ENCODE measurements at regions not wholly inside any gene's neighbourhood (a gene's known extent, or its start where the extent isn't known, plus 50 kb on each side); places are given as distances from the start of the nearest gene placed in this dataset.
"Not testable (repeated sequence)": the region's sequence is repeated elsewhere in the genome, so short reads cannot be mapped to it uniquely, and the experiment has no call there.

- H3K4me3 Mint-ChIP-seq, result no peak overlapping the region
- no peaks in the 10 kb centered on the region for H3K9me3 Mint-ChIP-seq
- H3K27ac Mint-ChIP-seq, result no peak overlapping the region
- intact Hi-C loops (cut with micrococcal nuclease), result no loop called here
- no peaks in the 10 kb centered on the region for H3K36me3 Mint-ChIP-seq (ENCODE audit: low read depth)
- no peaks in the 10 kb centered on the region for H3K4me1 Mint-ChIP-seq (ENCODE audit: low read depth)
- no peaks in the 10 kb centered on the region for H3K27me3 Mint-ChIP-seq
These were observed 156.6 kb upstream of the SEMA3D start for GRCh38 chr7:85343484-85343883.

DNA sequence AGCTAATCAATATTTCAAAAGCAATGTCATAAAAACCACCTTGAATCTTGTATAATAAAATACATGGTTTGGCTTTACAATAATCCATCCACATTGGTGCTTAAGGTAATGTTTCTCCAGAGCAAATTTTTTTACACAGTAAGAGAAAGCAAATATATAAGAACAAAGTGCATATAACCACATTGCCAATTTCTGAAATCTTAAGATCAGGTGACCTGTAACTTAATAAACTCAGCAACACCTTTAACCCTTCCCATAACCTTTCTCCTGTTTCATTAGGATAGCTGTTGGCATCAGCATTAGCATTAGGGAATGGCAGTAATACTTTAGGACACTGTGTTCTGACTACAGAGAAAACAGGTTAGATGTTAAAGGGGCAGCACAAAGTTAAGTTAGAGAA is 155.9 kb upstream of the SEMA3D start:
- no peaks in the 10 kb centered on the region for H3K36me3 Mint-ChIP-seq (ENCODE audit: low read depth)
- H3K27ac Mint-ChIP-seq, result no peak overlapping the region
- peaks cover 1% of the 10 kb centered on the region for H3K9me3 Mint-ChIP-seq
- no peaks in the 10 kb centered on the region for H3K27me3 Mint-ChIP-seq
- intact Hi-C loops (cut with micrococcal nuclease), result no loop called here
- H3K4me3 Mint-ChIP-seq, result no peak overlapping the region
- no peaks in the 10 kb centered on the region for H3K4me1 Mint-ChIP-seq (ENCODE audit: low read depth)

- H3K9me3 Mint-ChIP-seq, result peaks cover 10% of the 10 kb centered on the region
- intact Hi-C loops (cut with micrococcal nuclease), result no loop called here
- no peak overlapping the region for H3K4me3 Mint-ChIP-seq
- H3K27ac Mint-ChIP-seq, result no peak overlapping the region
- H3K36me3 Mint-ChIP-seq (ENCODE audit: low read depth), result no peaks in the 10 kb centered on the region
- H3K4me1 Mint-ChIP-seq (ENCODE audit: low read depth), result no peaks in the 10 kb centered on the region
- no peaks in the 10 kb centered on the region for H3K27me3 Mint-ChIP-seq
These were observed 155.1 kb upstream of the SEMA3D start for GRCh38 chr7:85341973-85342372.

GRCh38 chr7:85341121-85341520 is 154.3 kb upstream of the SEMA3D start:
- Mint-ChIP-seq H3K9me3 (peaks cover 14% of the 10 kb centered on the region), H3K27me3 (no peaks in the 10 kb centered on the region), H3K36me3 (ENCODE audit: low read depth) (no peaks in the 10 kb centered on the region), H3K27ac (no peak overlapping the region), H3K4me3 (no peak overlapping the region), H3K4me1 (ENCODE audit: low read depth) (no peaks in the 10 kb centered on the region)
- intact Hi-C loops (cut with micrococcal nuclease), result no loop called here

DNA sequence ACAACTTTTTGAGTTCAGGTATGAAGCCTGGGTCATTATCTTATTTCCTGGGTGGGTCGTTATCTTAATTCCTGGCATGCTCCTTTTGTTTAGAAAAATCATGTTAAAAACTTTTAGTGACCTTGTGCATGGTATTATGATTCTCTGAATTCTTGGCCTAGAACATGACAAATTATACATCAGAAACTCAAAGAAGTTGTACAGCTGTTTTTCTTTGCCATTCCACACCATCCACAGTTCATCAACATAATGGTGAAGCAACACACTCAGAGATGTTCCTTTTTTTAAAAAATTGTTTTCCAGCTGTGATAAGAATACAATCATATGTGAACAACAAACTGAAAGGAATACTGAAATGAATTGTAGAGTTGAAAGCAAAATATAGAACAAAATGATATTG is 149.2 kb upstream of the SEMA3D start:
- H3K27ac Mint-ChIP-seq, result no peak overlapping the region
- H3K4me1 Mint-ChIP-seq (ENCODE audit: low read depth), result no peaks in the 10 kb centered on the region
- H3K4me3 Mint-ChIP-seq, result no peak overlapping the region
- intact Hi-C loops (cut with micrococcal nuclease), result no loop called here
- H3K9me3 Mint-ChIP-seq, result peaks cover 20% of the 10 kb centered on the region
- no peaks in the 10 kb centered on the region for H3K36me3 Mint-ChIP-seq (ENCODE audit: low read depth)
- no peaks in the 10 kb centered on the region for H3K27me3 Mint-ChIP-seq

- H3K4me1 Mint-ChIP-seq (ENCODE audit: low read depth); H3K27ac Mint-ChIP-seq; intact Hi-C loops (cut with micrococcal nuclease); H3K4me3 Mint-ChIP-seq; H3K27me3 Mint-ChIP-seq; H3K36me3 Mint-ChIP-seq (ENCODE audit: low read depth): not testable (repeated sequence)
- H3K9me3 Mint-ChIP-seq, result peaks cover 20% of the 10 kb centered on the region
These were observed 148.3 kb upstream of the SEMA3D start for GRCh38 chr7:85335113-85335512.

GRCh38 chr7:85328456-85328998 is 141.7 kb upstream of the SEMA3D start:
- Mint-ChIP-seq H3K4me1 (ENCODE audit: low read depth) (no peaks in the 10 kb centered on the region), H3K9me3 (peaks cover 2% of the 10 kb centered on the region), H3K27ac (no peak overlapping the region), H3K36me3 (ENCODE audit: low read depth) (no peaks in the 10 kb centered on the region), H3K4me3 (no peak overlapping the region), H3K27me3 (no peaks in the 10 kb centered on the region)
- intact Hi-C loops (cut with micrococcal nuclease), result no loop called here

GRCh38 chr7:85324145-85324799 is 137.4 kb upstream of the SEMA3D start:
- H3K36me3 Mint-ChIP-seq (ENCODE audit: low read depth), result no peaks in the 10 kb centered on the region
- H3K4me1 Mint-ChIP-seq (ENCODE audit: low read depth), result no peaks in the 10 kb centered on the region
- no peak overlapping the region for H3K27ac Mint-ChIP-seq
- no peak overlapping the region for H3K4me3 Mint-ChIP-seq
- peaks cover 8% of the 10 kb centered on the region for H3K9me3 Mint-ChIP-seq
- H3K27me3 Mint-ChIP-seq, result no peaks in the 10 kb centered on the region
- intact Hi-C loops (cut with micrococcal nuclease), result no loop called here

DNA sequence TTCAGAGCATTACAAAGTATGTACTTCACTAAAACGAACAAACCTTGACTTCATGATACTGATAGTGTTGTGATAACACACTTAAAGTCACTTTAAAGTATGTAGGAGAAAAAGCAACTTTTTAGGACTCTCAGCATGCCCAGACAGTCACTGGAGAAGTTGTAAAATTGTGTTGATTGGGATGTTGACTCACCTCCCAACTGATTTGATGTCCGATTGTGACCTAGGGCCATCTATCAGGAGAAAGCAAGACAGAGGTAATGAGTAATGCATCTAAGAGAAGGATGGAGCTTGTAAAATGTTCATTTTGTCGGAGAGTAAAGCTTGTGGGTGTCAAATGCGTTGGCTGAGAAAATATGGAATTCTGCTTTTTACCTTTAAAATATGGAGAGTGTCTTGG is 135.4 kb upstream of the SEMA3D start:
- intact Hi-C loops (cut with micrococcal nuclease), result no loop called here
- Mint-ChIP-seq H3K4me3 (no peak overlapping the region), H3K27ac (no peak overlapping the region), H3K36me3 (ENCODE audit: low read depth) (no peaks in the 10 kb centered on the region), H3K27me3 (no peaks in the 10 kb centered on the region), H3K4me1 (ENCODE audit: low read depth) (no peaks in the 10 kb centered on the region), H3K9me3 (peaks cover 8% of the 10 kb centered on the region)

GRCh38 chr7:85320699-85321476 is 134.0 kb upstream of the SEMA3D start:
- intact Hi-C loops (cut with micrococcal nuclease), result no loop called here
- peaks cover 8% of the 10 kb centered on the region for H3K9me3 Mint-ChIP-seq
- no peak overlapping the region for H3K4me3 Mint-ChIP-seq
- H3K27me3 Mint-ChIP-seq, result no peaks in the 10 kb centered on the region
- no peaks in the 10 kb centered on the region for H3K4me1 Mint-ChIP-seq (ENCODE audit: low read depth)
- H3K27ac Mint-ChIP-seq, result no peak overlapping the region
- no peaks in the 10 kb centered on the region for H3K36me3 Mint-ChIP-seq (ENCODE audit: low read depth)

DNA sequence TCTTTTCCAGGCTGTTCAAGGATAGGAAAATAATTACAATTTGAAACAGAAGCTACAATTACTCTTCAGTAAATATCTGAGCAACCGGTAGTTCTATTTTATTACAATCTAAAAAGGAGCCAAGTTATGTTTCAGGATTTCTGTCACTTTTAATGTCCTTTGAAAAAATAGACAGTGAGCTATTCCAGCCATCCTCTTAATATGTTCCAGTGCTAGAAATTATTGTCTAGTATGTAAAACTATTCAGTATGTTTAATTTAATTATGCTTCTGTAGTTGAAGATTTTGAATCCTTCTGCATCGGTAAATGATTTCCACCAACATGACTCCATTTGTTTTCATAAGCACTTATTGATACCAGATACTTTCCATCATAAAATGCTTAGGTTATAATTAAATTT is 129.6 kb upstream of the SEMA3D start:
- Mint-ChIP-seq H3K9me3 (no peaks in the 10 kb centered on the region), H3K4me1 (ENCODE audit: low read depth) (no peaks in the 10 kb centered on the region), H3K27ac (no peak overlapping the region), H3K27me3 (no peaks in the 10 kb centered on the region), H3K4me3 (no peak overlapping the region), H3K36me3 (ENCODE audit: low read depth) (no peaks in the 10 kb centered on the region)
- intact Hi-C loops (cut with micrococcal nuclease), result no loop called here

GRCh38 chr7:85310301-85310700 is 123.4 kb upstream of the SEMA3D start:
- Mint-ChIP-seq H3K36me3 (ENCODE audit: low read depth) (no peaks in the 10 kb centered on the region), H3K4me3 (no peak overlapping the region), H3K9me3 (no peaks in the 10 kb centered on the region), H3K4me1 (ENCODE audit: low read depth) (no peaks in the 10 kb centered on the region), H3K27ac (no peak overlapping the region), H3K27me3 (no peaks in the 10 kb centered on the region)
- intact Hi-C loops (cut with micrococcal nuclease), result no loop called here

GRCh38 chr7:85306115-85306514 is 119.3 kb upstream of the SEMA3D start:
- H3K9me3 Mint-ChIP-seq, result no peaks in the 10 kb centered on the region
- no peaks in the 10 kb centered on the region for H3K4me1 Mint-ChIP-seq (ENCODE audit: low read depth)
- no peaks in the 10 kb centered on the region for H3K36me3 Mint-ChIP-seq (ENCODE audit: low read depth)
- H3K4me3 Mint-ChIP-seq, result no peak overlapping the region
- H3K27me3 Mint-ChIP-seq, result no peaks in the 10 kb centered on the region
- intact Hi-C loops (cut with micrococcal nuclease), result no loop called here
- no peak overlapping the region for H3K27ac Mint-ChIP-seq

DNA sequence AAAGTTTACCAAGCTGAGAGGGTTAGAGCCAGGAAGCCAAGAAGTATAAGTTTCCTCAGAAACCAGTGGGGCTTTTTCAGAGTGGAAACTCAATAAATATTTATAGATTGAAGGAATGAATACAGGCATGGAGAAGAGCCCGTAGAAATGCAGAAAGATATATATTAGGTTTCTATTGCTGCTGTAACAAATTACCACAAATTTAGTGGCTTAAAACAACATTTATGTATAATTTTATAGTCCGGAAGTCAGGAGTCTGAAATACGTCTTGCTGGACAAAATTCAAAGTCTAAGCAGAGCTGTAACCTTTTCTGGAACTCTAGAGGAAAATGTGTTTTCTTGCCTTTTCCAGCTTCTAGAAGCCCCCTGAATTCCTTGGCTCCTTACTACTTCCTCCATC is 107.3 kb upstream of the SEMA3D start:
- intact Hi-C loops (cut with micrococcal nuclease), result no loop called here
- Mint-ChIP-seq H3K4me3 (no peak overlapping the region), H3K4me1 (ENCODE audit: low read depth) (no peaks in the 10 kb centered on the region), H3K27ac (no peak overlapping the region), H3K9me3 (no peaks in the 10 kb centered on the region), H3K36me3 (ENCODE audit: low read depth) (no peaks in the 10 kb centered on the region), H3K27me3 (no peaks in the 10 kb centered on the region)

Data from dendritic cell treated with granulocyte-macrophage colony-stimulating factor and Interleukin-4, amounts not matched to agents 40 ng/mL and 50 ng/mL, for 4 days (primary cell).